GM12872 (cell line): ENCODE measurements at regions not wholly inside any gene's neighbourhood (a gene's known extent, or its start where the extent isn't known, plus 50 kb on each side); places are given as distances from the start of the nearest gene placed in this dataset.

Experiments used
- CTCF ChIP-seq: IDR thresholded peaks from 3 replicates; pipeline ENCODE4 v1.5.1; 2011; ENCODE audit warnings: low read depth, mild to moderate bottlenecking, low read length, moderate library complexity; ENCODE audit not compliant: insufficient read depth

DNA sequence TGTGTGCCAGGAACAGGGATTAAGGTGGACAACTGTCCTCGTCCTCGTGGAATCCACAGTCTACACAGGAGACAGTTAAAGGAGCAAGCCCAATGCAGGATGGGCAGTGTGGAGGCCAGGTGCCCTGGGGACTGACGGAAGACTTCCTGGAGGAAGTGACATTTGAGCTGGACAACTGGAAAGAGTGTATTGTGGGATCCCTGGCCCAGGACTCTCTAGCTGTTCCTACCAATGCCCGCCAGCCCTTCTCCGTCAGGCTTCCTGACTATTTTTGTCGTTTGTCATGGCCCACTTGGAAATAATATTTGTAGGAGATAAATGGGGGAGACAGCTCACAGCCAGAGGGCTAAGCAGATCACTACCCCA, 235.3 kb downstream of the TOMM20 start:
- TF ChIP-seq CTCF, result no peak

DNA sequence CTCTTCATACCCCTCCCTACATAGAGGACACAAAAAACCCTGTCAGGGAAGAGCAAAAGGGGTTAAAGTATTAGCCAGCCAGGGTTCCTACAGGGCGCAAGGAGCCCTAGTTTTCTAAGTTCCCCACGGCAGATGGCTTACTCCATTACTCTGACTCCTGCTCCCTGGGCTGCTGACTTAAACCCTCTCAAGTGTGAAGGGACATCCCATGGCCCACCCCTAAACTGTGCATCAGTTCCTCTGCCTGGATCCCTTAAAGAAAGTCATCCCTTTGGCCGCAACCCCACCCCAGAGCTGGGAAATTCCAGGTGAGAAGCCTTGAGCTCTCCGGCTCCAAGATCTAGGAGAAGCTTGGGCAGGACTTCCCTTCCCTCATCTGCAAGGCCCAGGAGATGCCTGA, 236.0 kb downstream of the TOMM20 start:
- TF ChIP-seq CTCF, result no peak

DNA sequence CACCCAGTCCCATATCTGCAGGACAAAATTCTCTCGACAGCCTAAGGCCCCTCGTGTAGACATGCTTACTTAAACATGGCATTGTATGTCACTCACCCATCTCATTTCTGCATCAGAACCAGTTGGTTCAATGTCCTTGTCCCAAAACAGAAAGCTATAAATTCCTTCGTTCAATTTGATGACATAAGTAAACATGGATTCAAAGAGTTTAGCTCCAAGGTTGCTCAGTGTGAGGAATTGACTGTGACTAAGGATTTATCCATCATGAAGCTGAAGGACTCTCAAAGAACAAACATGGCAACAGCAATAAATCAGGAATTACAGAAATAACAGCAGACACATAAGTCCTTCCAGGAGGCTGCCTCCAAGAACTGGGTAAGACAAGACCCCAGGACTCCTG, 237.2 kb downstream of the TOMM20 start:
- TF ChIP-seq CTCF, result no peak

GRCh38 chr1:234889643-234890042, 239.0 kb downstream of the TOMM20 start:
- TF ChIP-seq CTCF, result no peak

GRCh38 chr1:234887016-234887900, 241.4 kb downstream of the TOMM20 start:
- no peak for TF ChIP-seq CTCF

DNA sequence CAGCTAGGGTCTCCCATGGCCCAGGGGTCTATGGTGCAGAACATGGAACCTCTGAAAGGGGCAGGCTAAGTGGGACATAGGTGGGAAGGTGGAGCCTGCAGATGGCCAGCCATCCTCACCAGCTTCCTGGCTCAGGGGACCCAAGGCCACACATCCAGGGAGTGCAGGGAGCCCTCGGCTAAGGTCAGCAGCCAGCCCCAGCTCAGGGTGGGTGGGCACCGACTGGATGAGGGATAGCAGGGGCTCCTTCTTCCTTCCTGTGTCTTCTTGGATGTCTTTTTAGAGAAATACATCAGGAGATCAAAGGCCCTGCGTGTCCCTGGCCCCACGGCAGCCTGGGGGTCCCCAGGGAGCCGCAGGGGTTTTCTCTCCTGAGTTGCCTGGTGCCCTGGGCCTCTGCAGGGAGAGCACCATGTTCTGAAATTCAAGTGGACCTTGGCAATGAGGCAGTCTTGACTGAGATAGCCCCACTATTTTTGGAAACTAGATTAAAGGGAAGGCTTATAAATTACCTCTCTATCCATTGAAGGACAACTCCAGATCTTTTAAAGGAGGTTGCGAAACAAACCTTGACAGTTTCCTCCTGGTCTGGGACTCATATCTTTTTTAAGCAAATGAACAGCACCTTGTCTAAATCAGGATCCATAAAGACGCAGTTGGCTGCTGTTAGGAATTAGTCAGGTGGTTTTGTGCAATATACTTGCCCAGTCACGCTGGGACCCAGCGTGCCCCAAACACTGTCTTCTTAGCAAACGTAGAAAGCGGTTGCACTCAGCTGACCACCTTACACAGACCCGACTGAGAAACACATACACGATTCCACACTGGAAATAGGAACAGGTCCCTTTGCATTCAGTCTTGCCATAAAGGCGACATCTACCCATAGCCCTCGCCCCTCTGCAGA, 242.3 kb downstream of the TOMM20 start:
- TF ChIP-seq CTCF, result no peak

GRCh38 chr1:234885601-234886000, 243.0 kb downstream of the TOMM20 start:
- TF ChIP-seq CTCF, result no peak
